ENCODE measurements at regions not wholly inside any gene's neighbourhood (a gene's known extent, or its start where the extent isn't known, plus 50 kb on each side); places are given as distances from the start of the nearest gene placed in this dataset.

GRCh38 chr2:138948070-138948539 lies 167.9 kb upstream of the NXPH2 start:
- Histone ChIP-seq H3K4me3 (ENCODE audit: low read length in 2 of 2) (no peak overlapping the region), H3K27ac (ENCODE audit: low read depth in 1 of 2, low read length in 1 of 2) (no peak overlapping the region), H3K4me1 (ENCODE audit: control insufficient read depth in 2 of 2, insufficient read depth in 2 of 2, low read length in 2 of 2) (no peaks in the 10 kb centered on the region), H3K9me3 (ENCODE audit: control insufficient read depth in 2 of 2, insufficient read depth in 1 of 2, low read length in 1 of 2) (no peaks in the 10 kb centered on the region), H3K27me3 (ENCODE audit: control insufficient read depth in 2 of 2, insufficient read depth in 1 of 2, low read length in 1 of 2) (no peaks in the 10 kb centered on the region), H3K36me3 (ENCODE audit: control insufficient read depth in 2 of 2, insufficient read depth in 2 of 2, low read length in 1 of 2) (no peaks in the 10 kb centered on the region)
- no peak for DNase-seq (ENCODE audit: low read depth in 6 of 9, low spot score in 9 of 9)
- WGBS: 18% methylated on average over 1 of the region's 1 CpG

- Histone ChIP-seq H3K9me3 (ENCODE audit: control insufficient read depth in 2 of 2, insufficient read depth in 1 of 2, low read length in 1 of 2) (peaks cover 0 to 4% of the 10 kb centered on the region in 2 donors), H3K27ac (ENCODE audit: low read depth in 1 of 2, low read length in 1 of 2) (no peak overlapping the region), H3K27me3 (ENCODE audit: control insufficient read depth in 2 of 2, insufficient read depth in 1 of 2, low read length in 1 of 2) (no peaks in the 10 kb centered on the region), H3K36me3 (ENCODE audit: control insufficient read depth in 2 of 2, insufficient read depth in 2 of 2, low read length in 1 of 2) (no peaks in the 10 kb centered on the region), H3K4me3 (ENCODE audit: low read length in 2 of 2) (no peak overlapping the region), H3K4me1 (ENCODE audit: control insufficient read depth in 2 of 2, insufficient read depth in 2 of 2, low read length in 2 of 2) (no peaks in the 10 kb centered on the region)
- no peak for DNase-seq (ENCODE audit: low read depth in 6 of 9, low spot score in 9 of 9)
- WGBS: 92% methylated on average over 2 of the region's 2 CpGs
Observed at GRCh38 chr2:138943470-138943869, 163.3 kb upstream of the NXPH2 start.

DNA sequence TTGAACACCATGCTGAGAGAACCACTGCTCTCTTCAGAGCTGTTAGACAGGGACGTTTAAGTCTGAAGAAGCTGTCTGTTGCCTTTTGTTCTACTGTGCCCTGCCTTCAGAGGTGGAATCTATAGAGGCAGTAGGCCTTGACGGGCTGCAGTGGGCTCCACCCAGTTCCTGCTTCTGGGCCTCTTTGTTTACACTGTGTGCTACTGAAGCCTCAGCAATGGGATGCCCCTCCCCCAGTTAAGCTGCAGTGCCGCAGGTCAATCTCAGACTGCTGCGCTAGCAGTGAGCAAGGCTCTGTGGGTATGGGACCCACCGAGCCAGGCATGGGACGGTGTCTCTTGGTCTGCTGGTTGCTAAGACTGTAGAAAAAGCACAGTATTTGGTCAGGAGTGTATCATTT lies 162.3 kb upstream of the NXPH2 start:
- Histone ChIP-seq H3K27ac (ENCODE audit: low read depth in 1 of 2, low read length in 1 of 2) (no peak overlapping the region), H3K4me3 (ENCODE audit: low read length in 2 of 2) (no peak overlapping the region), H3K4me1 (ENCODE audit: control insufficient read depth in 2 of 2, insufficient read depth in 2 of 2, low read length in 2 of 2) (no peaks in the 10 kb centered on the region), H3K27me3 (ENCODE audit: control insufficient read depth in 2 of 2, insufficient read depth in 1 of 2, low read length in 1 of 2) (no peaks in the 10 kb centered on the region), H3K36me3 (ENCODE audit: control insufficient read depth in 2 of 2, insufficient read depth in 2 of 2, low read length in 1 of 2) (no peaks in the 10 kb centered on the region), H3K9me3 (ENCODE audit: control insufficient read depth in 2 of 2, insufficient read depth in 1 of 2, low read length in 1 of 2) (peaks cover 0 to 4% of the 10 kb centered on the region in 2 donors)
- no peak for DNase-seq (ENCODE audit: low read depth in 6 of 9, low spot score in 9 of 9)
- 69% methylated on average over 6 of the region's 6 CpGs for WGBS

- WGBS: 90% methylated on average over 18 of the region's 18 CpGs
- no peaks in the 10 kb centered on the region for H3K27me3 ChIP-seq (ENCODE audit: control insufficient read depth in 2 of 2, insufficient read depth in 1 of 2, low read length in 1 of 2)
- no peaks in the 10 kb centered on the region for H3K36me3 ChIP-seq (ENCODE audit: control insufficient read depth in 2 of 2, insufficient read depth in 2 of 2, low read length in 1 of 2)
- H3K4me3 ChIP-seq (ENCODE audit: low read length in 2 of 2): no peak overlapping the region
- H3K9me3 ChIP-seq (ENCODE audit: control insufficient read depth in 2 of 2, insufficient read depth in 1 of 2, low read length in 1 of 2): no peaks in the 10 kb centered on the region
- H3K4me1 ChIP-seq (ENCODE audit: control insufficient read depth in 2 of 2, insufficient read depth in 2 of 2, low read length in 2 of 2): no peaks in the 10 kb centered on the region
- no peak overlapping the region for H3K27ac ChIP-seq (ENCODE audit: low read depth in 1 of 2, low read length in 1 of 2)
- DNase-seq (ENCODE audit: low read depth in 6 of 9, low spot score in 9 of 9): no peak
Observed at GRCh38 chr2:138931284-138932256, 151.4 kb upstream of the NXPH2 start.

GRCh38 chr2:138930571-138930970 lies 150.4 kb upstream of the NXPH2 start:
- Histone ChIP-seq H3K9me3 (ENCODE audit: control insufficient read depth in 2 of 2, insufficient read depth in 1 of 2, low read length in 1 of 2) (no peaks in the 10 kb centered on the region), H3K27me3 (ENCODE audit: control insufficient read depth in 2 of 2, insufficient read depth in 1 of 2, low read length in 1 of 2) (no peaks in the 10 kb centered on the region), H3K36me3 (ENCODE audit: control insufficient read depth in 2 of 2, insufficient read depth in 2 of 2, low read length in 1 of 2) (no peaks in the 10 kb centered on the region), H3K27ac (ENCODE audit: low read depth in 1 of 2, low read length in 1 of 2) (no peak overlapping the region), H3K4me1 (ENCODE audit: control insufficient read depth in 2 of 2, insufficient read depth in 2 of 2, low read length in 2 of 2) (no peaks in the 10 kb centered on the region), H3K4me3 (ENCODE audit: low read length in 2 of 2) (no peak overlapping the region)
- no peak for DNase-seq (ENCODE audit: low read depth in 6 of 9, low spot score in 9 of 9)
- WGBS: 73% methylated on average over 6 of the region's 6 CpGs

DNA sequence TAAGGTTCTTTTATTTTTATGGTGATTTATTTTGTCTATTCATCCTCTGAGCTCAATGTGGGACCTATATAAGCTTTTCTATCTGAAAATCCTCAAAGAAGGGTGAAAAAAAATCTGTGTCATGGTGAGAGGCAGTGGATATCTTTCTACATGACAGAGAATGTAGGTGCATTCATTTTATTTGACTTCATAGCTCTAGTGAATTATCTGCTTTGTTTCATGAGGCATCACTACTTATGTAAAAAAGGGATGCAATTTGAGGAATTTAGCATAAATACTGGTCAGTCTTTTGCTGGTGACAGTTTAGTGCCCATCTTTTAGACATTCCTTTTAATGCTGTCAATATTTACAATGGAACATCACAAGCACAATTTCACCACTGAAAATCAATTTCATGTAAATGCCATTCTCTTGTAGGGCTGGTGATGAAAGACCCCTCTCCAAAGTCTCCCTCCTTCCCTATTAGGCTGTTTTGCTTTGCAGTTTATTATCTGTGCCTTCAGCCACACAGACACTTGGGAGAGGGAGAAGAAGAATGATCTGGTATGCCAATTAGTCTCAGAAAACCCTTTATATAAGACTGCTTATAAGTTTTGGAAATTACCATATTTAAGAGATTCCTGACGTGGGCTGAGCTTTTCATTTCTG lies 148.3 kb upstream of the NXPH2 start:
- H3K36me3 ChIP-seq (ENCODE audit: control insufficient read depth in 2 of 2, insufficient read depth in 2 of 2, low read length in 1 of 2): no peaks in the 10 kb centered on the region
- H3K9me3 ChIP-seq (ENCODE audit: control insufficient read depth in 2 of 2, insufficient read depth in 1 of 2, low read length in 1 of 2): no peaks in the 10 kb centered on the region
- no peaks in the 10 kb centered on the region for H3K4me1 ChIP-seq (ENCODE audit: control insufficient read depth in 2 of 2, insufficient read depth in 2 of 2, low read length in 2 of 2)
- no peak overlapping the region for H3K27ac ChIP-seq (ENCODE audit: low read depth in 1 of 2, low read length in 1 of 2)
- no peak for DNase-seq (ENCODE audit: low read depth in 6 of 9, low spot score in 9 of 9)
- no peak overlapping the region for H3K4me3 ChIP-seq (ENCODE audit: low read length in 2 of 2)
- no peaks in the 10 kb centered on the region for H3K27me3 ChIP-seq (ENCODE audit: control insufficient read depth in 2 of 2, insufficient read depth in 1 of 2, low read length in 1 of 2)
- WGBS: 83% methylated on average over 1 of the region's 1 CpG

DNA sequence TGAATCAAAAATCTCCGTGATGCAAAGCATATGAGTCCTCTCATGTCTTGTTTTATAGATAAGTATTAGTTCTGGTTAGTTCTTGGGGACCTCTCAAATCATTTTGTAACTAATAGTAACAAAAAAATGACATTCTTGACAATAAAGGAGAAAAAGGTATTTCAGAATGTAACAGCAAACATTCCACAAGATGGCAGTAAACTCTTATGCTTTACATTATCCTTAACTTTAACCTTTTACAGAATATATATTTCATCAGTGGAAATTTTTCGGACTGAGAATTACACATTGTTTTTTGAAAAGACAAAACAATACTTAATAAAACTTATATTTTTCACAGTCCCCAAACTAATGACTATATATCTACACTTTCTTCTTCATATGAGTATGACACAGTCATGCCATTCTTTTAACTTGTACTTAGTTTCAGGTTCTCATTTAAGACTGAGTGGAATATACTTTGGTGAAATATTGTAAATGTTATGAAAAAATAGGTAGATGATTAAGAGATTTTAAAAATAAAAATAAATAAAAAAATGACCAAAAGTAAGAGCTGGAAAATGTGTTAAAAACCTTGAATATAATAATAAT lies 142.9 kb upstream of the NXPH2 start:
- Histone ChIP-seq H3K4me1 (ENCODE audit: control insufficient read depth in 2 of 2, insufficient read depth in 2 of 2, low read length in 2 of 2) (no peaks in the 10 kb centered on the region), H3K4me3 (ENCODE audit: low read length in 2 of 2) (no peak overlapping the region), H3K36me3 (ENCODE audit: control insufficient read depth in 2 of 2, insufficient read depth in 2 of 2, low read length in 1 of 2) (no peaks in the 10 kb centered on the region), H3K27ac (ENCODE audit: low read depth in 1 of 2, low read length in 1 of 2) (no peak overlapping the region), H3K27me3 (ENCODE audit: control insufficient read depth in 2 of 2, insufficient read depth in 1 of 2, low read length in 1 of 2) (no peaks in the 10 kb centered on the region), H3K9me3 (ENCODE audit: control insufficient read depth in 2 of 2, insufficient read depth in 1 of 2, low read length in 1 of 2) (no peaks in the 10 kb centered on the region)
- no peak for DNase-seq (ENCODE audit: low read depth in 6 of 9, low spot score in 9 of 9)
- 66% methylated on average over 2 of the region's 2 CpGs for WGBS

DNA sequence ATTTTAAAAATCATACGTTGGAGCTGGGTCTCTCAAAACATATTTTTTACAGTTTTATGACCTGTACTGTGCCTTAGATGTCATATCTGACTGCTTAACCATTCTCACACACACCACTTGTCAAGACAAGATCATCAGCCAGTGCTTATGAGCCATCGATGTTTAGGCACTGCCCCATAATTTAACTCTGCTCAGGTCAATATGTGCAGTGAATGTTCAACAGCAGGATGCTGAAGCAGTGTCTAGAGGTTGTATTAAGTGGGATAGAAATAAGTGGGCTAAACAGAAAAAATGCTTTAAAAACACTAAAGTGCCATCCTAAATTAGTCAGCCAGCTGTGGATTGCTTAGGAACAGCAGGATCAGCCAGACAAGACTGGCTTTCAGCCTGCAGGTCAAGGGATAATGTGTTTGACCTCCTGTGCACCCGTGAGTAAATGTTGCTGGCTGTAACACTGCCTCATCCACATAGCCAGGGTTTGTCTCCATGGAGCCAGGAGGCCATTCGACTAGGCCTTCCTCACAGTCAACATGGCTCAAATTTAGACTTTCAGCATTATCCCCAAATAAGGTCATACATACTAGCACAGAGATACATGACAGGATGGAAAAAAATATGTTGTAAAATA lies 139.0 kb upstream of the NXPH2 start:
- Histone ChIP-seq H3K27ac (ENCODE audit: low read depth in 1 of 2, low read length in 1 of 2) (no peak overlapping the region), H3K27me3 (ENCODE audit: control insufficient read depth in 2 of 2, insufficient read depth in 1 of 2, low read length in 1 of 2) (no peaks in the 10 kb centered on the region), H3K4me3 (ENCODE audit: low read length in 2 of 2) (no peak overlapping the region), H3K4me1 (ENCODE audit: control insufficient read depth in 2 of 2, insufficient read depth in 2 of 2, low read length in 2 of 2) (no peaks in the 10 kb centered on the region), H3K36me3 (ENCODE audit: control insufficient read depth in 2 of 2, insufficient read depth in 2 of 2, low read length in 1 of 2) (no peaks in the 10 kb centered on the region), H3K9me3 (ENCODE audit: control insufficient read depth in 2 of 2, insufficient read depth in 1 of 2, low read length in 1 of 2) (no peaks in the 10 kb centered on the region)
- DNase-seq (ENCODE audit: low read depth in 6 of 9, low spot score in 9 of 9): no peak
- WGBS: 87% methylated on average over 4 of the region's 4 CpGs

DNA sequence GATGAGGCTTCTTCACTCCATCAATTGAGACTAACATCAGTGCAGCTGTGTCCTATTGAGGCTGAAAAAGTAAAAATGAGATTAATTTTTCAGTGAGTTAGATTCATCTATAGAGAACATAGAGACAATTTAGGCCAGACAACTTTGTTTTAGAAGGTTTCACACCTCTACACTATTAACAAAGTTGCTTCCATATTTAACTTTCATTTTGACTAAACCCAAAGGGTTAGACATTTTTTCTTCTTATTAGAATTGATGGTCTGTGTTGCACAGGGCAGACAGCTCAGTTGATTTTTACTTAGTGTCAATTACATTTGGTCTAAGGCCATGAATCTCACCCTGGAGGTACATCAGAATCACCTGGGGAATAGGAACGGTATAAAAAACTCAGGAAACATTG lies 130.2 kb upstream of the NXPH2 start:
- no peak overlapping the region for H3K27ac ChIP-seq (ENCODE audit: low read depth in 1 of 2, low read length in 1 of 2)
- H3K4me1 ChIP-seq (ENCODE audit: control insufficient read depth in 2 of 2, insufficient read depth in 2 of 2, low read length in 2 of 2): no peaks in the 10 kb centered on the region
- H3K36me3 ChIP-seq (ENCODE audit: control insufficient read depth in 2 of 2, insufficient read depth in 2 of 2, low read length in 1 of 2): no peaks in the 10 kb centered on the region
- no peaks in the 10 kb centered on the region for H3K27me3 ChIP-seq (ENCODE audit: control insufficient read depth in 2 of 2, insufficient read depth in 1 of 2, low read length in 1 of 2)
- no peak overlapping the region for H3K4me3 ChIP-seq (ENCODE audit: low read length in 2 of 2)
- no peaks in the 10 kb centered on the region for H3K9me3 ChIP-seq (ENCODE audit: control insufficient read depth in 2 of 2, insufficient read depth in 1 of 2, low read length in 1 of 2)
- whole genome bisulfite sequencing: 92% methylated on average over 1 of the region's 1 CpG
- no peak for DNase-seq (ENCODE audit: low read depth in 6 of 9, low spot score in 9 of 9)

Data from thymus (tissue), 11 donors.